Peyer's patch (tissue), 4 donors: ENCODE measurements at regions not wholly inside any gene's neighbourhood (a gene's known extent, or its start where the extent isn't known, plus 50 kb on each side); places are given as distances from the start of the nearest gene placed in this dataset.

Source experiments
- CTCF ChIP-seq, 6 experiments: fragments of 450-650 bp in 4 of 6; fragments of 200-600 bp in 2 of 6; sonication (generic) in 1 of 6; IDR thresholded peaks; one replicate each; pipeline ENCODE4 v1.5.1; 2017 to 2019; ENCODE audit warnings: antibody characterized with exemption in 6 of 6, mild to moderate bottlenecking in 3 of 6, moderate library complexity in 1 of 6
- POLR2A ChIP-seq, 2 donors: fragments of 450-650 bp; IDR thresholded peaks; one replicate each; pipeline ENCODE4 v1.5.1; 2017; ENCODE audit warnings: antibody characterized with exemption in 2 of 2, mild to moderate bottlenecking in 2 of 2, moderate library complexity in 2 of 2

GRCh38 chr4:186013419-186014186 lies 55.4 kb upstream of the TLR3 start:
- TF ChIP-seq CTCF (IDR thresholded peaks at IDR 0.05) = no peak
- no peak for TF ChIP-seq POLR2A (IDR thresholded peaks at IDR 0.05)
